ENCODE measurements at regions not wholly inside any gene's neighbourhood (a gene's known extent, or its start where the extent isn't known, plus 50 kb on each side); places are given as distances from the start of the nearest gene placed in this dataset.
"Not testable (repeated sequence)": the region's sequence is repeated elsewhere in the genome, so short reads cannot be mapped to it uniquely, and the experiment has no call there.

DNA sequence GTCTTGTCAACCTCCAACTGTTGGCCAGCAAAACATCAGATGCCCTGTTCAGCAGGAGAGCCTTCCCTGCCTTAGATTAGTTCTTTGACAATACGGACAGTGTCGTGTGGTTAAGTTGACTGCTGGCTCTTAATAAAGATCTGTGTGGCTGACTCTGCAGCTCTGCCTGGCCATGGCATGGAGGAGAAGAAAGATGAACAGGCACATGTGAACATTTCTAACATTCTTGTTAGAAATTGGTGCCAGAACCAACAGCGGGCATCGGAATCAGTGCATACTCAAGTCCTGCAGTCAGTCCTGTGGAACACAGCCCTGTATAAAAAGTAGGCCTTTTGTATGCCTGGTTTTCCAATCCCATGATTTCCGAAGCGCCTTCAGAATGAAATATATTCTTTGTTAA, 455.6 kb downstream of the POM121L12 start:
- Histone ChIP-seq H3K4me1 (ENCODE audit: control insufficient read depth in 5 of 5, insufficient read depth in 5 of 5, low read length in 5 of 5) (no peaks in the 10 kb centered on the region), H3K9me3 (ENCODE audit: control insufficient read depth in 4 of 4, insufficient read depth in 3 of 4, low read length in 3 of 4) (no peaks in the 10 kb centered on the region), H3K27me3 (ENCODE audit: control insufficient read depth in 3 of 3, insufficient read depth in 3 of 3, low read length in 2 of 3) (no peaks in the 10 kb centered on the region), H3K27ac (ENCODE audit: low read depth in 1 of 2, low read length in 1 of 2) (no peak overlapping the region), H3K36me3 (ENCODE audit: control insufficient read depth in 4 of 4, insufficient read depth in 4 of 4, low read length in 4 of 4) (no peaks in the 10 kb centered on the region), H3K4me3 (no peak overlapping the region), H3K9ac (ENCODE audit: insufficient read depth in 1 of 2, low read length in 2 of 2) (no peak overlapping the region)
- DNase-seq, result no peak
- TF ChIP-seq, protein P1, sequence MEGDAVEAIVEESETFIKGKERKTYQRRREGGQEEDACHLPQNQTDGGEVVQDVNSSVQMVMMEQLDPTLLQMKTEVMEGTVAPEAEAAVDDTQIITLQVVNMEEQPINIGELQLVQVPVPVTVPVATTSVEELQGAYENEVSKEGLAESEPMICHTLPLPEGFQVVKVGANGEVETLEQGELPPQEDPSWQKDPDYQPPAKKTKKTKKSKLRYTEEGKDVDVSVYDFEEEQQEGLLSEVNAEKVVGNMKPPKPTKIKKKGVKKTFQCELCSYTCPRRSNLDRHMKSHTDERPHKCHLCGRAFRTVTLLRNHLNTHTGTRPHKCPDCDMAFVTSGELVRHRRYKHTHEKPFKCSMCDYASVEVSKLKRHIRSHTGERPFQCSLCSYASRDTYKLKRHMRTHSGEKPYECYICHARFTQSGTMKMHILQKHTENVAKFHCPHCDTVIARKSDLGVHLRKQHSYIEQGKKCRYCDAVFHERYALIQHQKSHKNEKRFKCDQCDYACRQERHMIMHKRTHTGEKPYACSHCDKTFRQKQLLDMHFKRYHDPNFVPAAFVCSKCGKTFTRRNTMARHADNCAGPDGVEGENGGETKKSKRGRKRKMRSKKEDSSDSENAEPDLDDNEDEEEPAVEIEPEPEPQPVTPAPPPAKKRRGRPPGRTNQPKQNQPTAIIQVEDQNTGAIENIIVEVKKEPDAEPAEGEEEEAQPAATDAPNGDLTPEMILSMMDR (IDR thresholded peaks at IDR 0.05; ENCODE audit: control extremely low read depth, extremely low read depth), result no peak
- ATAC-seq (ENCODE audit: insufficient read depth, low FRiP score), result no peak
- WGBS, 2 donors, result 94 to 96% methylated on average over 6 of the region's 6 CpGs

DNA sequence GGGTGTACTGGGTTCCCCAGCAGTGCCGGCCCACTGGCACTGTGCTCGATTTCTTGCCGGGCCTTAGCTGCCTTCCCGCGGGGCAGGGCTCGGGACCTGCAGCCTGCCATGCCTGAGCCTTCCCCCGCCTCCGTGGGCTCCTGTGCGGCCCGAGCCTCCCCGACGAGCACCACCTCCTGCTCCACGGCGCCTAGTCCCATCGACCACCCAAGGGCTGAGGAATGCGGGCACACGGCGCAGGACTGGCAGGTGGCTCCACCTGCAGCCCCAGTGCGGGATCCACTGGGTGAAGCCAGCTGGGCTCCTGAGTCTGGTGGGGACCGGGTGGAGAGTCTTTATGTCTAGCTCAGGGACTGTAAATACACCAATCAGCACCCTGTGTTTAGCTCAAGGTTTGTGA, 459.7 kb downstream of the POM121L12 start:
- not testable (repeated sequence) for ATAC-seq (ENCODE audit: insufficient read depth, low FRiP score); DNase-seq

DNA sequence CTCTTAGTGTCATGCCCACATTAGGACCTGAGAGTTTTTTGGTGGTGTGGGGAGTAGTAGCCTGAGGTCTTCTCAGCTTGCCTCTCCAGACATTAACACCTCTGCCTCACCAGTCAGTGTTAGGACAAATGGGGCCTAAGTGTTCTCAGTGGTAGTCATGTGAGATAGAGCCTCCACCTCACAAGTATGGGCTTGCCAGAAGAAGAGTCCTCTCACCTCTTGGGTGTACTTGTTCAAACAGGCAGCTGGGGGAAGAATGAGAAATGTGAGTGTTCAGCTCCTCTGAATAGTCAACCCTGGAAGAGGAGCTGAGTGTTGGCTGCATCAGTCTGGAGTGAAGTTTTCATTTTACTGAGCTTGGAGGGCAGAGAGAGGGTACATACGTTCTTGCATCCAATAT, 464.6 kb downstream of the POM121L12 start:
- Histone ChIP-seq H3K4me1 (ENCODE audit: control insufficient read depth in 5 of 5, insufficient read depth in 5 of 5, low read length in 5 of 5) (no peaks in the 10 kb centered on the region), H3K36me3 (ENCODE audit: control insufficient read depth in 4 of 4, insufficient read depth in 4 of 4, low read length in 4 of 4) (no peaks in the 10 kb centered on the region), H3K9me3 (ENCODE audit: control insufficient read depth in 4 of 4, insufficient read depth in 3 of 4, low read length in 3 of 4) (peaks cover 0 to 3% (median 0%) of the 10 kb centered on the region in 4 donors), H3K4me3 (no peak overlapping the region), H3K27me3 (ENCODE audit: control insufficient read depth in 3 of 3, insufficient read depth in 3 of 3, low read length in 2 of 3) (no peaks in the 10 kb centered on the region), H3K9ac (ENCODE audit: insufficient read depth in 1 of 2, low read length in 2 of 2) (no peak overlapping the region), H3K27ac (ENCODE audit: low read depth in 1 of 2, low read length in 1 of 2) (no peak overlapping the region)
- TF ChIP-seq, protein P1 (IDR thresholded peaks at IDR 0.05; ENCODE audit: control extremely low read depth, extremely low read depth), result no peak
- DNase-seq (no peak), ATAC-seq (ENCODE audit: insufficient read depth, low FRiP score) (no peak)
- WGBS, 2 donors, result 67 to 80% methylated on average over 1 of the region's 1 CpG

More for the DNA sequence above, 459.7 kb downstream of the POM121L12 start:
- not testable (repeated sequence) for H3K27me3 ChIP-seq (ENCODE audit: control insufficient read depth in 3 of 3, insufficient read depth in 3 of 3, low read length in 2 of 3); H3K27ac ChIP-seq (ENCODE audit: low read depth in 1 of 2, low read length in 1 of 2); H3K4me1 ChIP-seq (ENCODE audit: control insufficient read depth in 5 of 5, insufficient read depth in 5 of 5, low read length in 5 of 5); H3K9me3 ChIP-seq (ENCODE audit: control insufficient read depth in 4 of 4, insufficient read depth in 3 of 4, low read length in 3 of 4); H3K9ac ChIP-seq (ENCODE audit: insufficient read depth in 1 of 2, low read length in 2 of 2); H3K36me3 ChIP-seq (ENCODE audit: control insufficient read depth in 4 of 4, insufficient read depth in 4 of 4, low read length in 4 of 4); H3K4me3 ChIP-seq
- 95 to 97% methylated on average over 20 of the region's 20 CpGs for WGBS, 2 donors

DNA sequence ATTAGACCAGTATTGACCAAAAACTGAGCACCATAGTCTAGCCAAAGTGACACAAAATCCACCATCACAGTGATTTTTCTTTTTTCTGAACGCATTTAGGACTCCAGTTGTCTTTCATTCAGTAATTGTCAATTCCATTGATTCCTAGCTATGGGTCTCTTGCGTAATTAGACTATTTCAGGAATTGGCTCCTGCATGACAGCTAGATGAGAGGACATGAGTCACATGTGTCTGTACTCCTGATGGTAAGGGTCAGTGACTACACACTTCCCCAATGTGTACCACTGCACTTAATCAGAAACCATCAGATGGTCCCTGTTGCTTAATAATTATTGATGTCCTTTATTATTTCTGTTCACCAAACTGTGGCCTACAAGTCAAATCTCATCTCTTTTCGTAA, 469.5 kb downstream of the POM121L12 start:
- DNase-seq (no peak), ATAC-seq (ENCODE audit: insufficient read depth, low FRiP score) (no peak)
- no peak overlapping the region for H3K4me3 ChIP-seq
- H3K9me3 ChIP-seq (ENCODE audit: control insufficient read depth in 4 of 4, insufficient read depth in 3 of 4, low read length in 3 of 4), result peaks cover 0 to 3% (median 0%) of the 10 kb centered on the region in 4 donors
- WGBS, 2 donors, result 91 to 94% methylated on average over 3 of the region's 3 CpGs
- no peaks in the 10 kb centered on the region for H3K27me3 ChIP-seq (ENCODE audit: control insufficient read depth in 3 of 3, insufficient read depth in 3 of 3, low read length in 2 of 3)
- H3K27ac ChIP-seq (ENCODE audit: low read depth in 1 of 2, low read length in 1 of 2), result no peak overlapping the region
- no peak overlapping the region for H3K9ac ChIP-seq (ENCODE audit: insufficient read depth in 1 of 2, low read length in 2 of 2)
- no peaks in the 10 kb centered on the region for H3K4me1 ChIP-seq (ENCODE audit: control insufficient read depth in 5 of 5, insufficient read depth in 5 of 5, low read length in 5 of 5)
- H3K36me3 ChIP-seq (ENCODE audit: control insufficient read depth in 4 of 4, insufficient read depth in 4 of 4, low read length in 4 of 4), result no peaks in the 10 kb centered on the region
- TF ChIP-seq, protein P1 (IDR thresholded peaks at IDR 0.05; ENCODE audit: control extremely low read depth, extremely low read depth), result no peak

All from lung (tissue), 11 donors.